SH-SY5Y (cell line): ENCODE measurements at regions not wholly inside any gene's neighbourhood (a gene's known extent, or its start where the extent isn't known, plus 50 kb on each side); places are given as distances from the start of the nearest gene placed in this dataset.

Experiments used
- GATA2 ChIP-seq: IDR thresholded peaks from 2 replicates; pipeline ENCODE4 v1.6.1; 2011; ENCODE audit warnings: mild to moderate bottlenecking, low read depth, low read length
- GATA3 ChIP-seq: IDR thresholded peaks from 2 replicates; pipeline ENCODE4 v1.6.1; 2011; ENCODE audit warnings: low read depth, mild to moderate bottlenecking, low read length, moderate library complexity

GRCh38 chr10:111532139-111532538 lies 455.3 kb downstream of the ADRA2A start:
- no peak for TF ChIP-seq GATA2
- no peak for TF ChIP-seq GATA3
